Progenitor cell of endocrine pancreas (in vitro differentiated cells): ENCODE measurements at regions not wholly inside any gene's neighbourhood (a gene's known extent, or its start where the extent isn't known, plus 50 kb on each side); places are given as distances from the start of the nearest gene placed in this dataset.

Experiments used
- DNase-seq: peaks from one replicate; pipeline ENCODE4 v3.0.0; 2021; ENCODE audit warnings: low spot score; ENCODE audit not compliant: unreplicated experiment
- H3K27ac Mint-ChIP-seq: 2 replicates; pipeline ENCODE4 v1.8.0; 2021; ENCODE audit warnings: mild to moderate bottlenecking, moderate library complexity, mixed read lengths
- H3K27me3 Mint-ChIP-seq: 2 replicates; pipeline ENCODE4 v1.8.0; 2021; ENCODE audit warnings: mixed read lengths
- H3K36me3 Mint-ChIP-seq: 2 replicates; pipeline ENCODE4 v1.8.0; 2022; ENCODE audit warnings: mixed read lengths; ENCODE audit not compliant: insufficient read depth
- H3K4me1 Mint-ChIP-seq: 2 replicates; pipeline ENCODE4 v1.8.0; 2021; ENCODE audit warnings: low read depth, mixed read lengths
- H3K4me3 Mint-ChIP-seq: 2 replicates; pipeline ENCODE4 v1.8.0; 2021; ENCODE audit warnings: low read depth, mild to moderate bottlenecking, moderate library complexity, mixed read lengths
- H3K9me3 Mint-ChIP-seq: 2 replicates; pipeline ENCODE4 v1.8.0; 2021; ENCODE audit warnings: low read depth, mixed read lengths
- TF ChIP-seq, protein P1 (sequence below): fragments of 200-600 bp; sonication (generic); IDR thresholded peaks from one replicate; pipeline ENCODE4 v1.5.0; 2021; ENCODE audit warnings: antibody characterized with exemption, mild to moderate bottlenecking; ENCODE audit not compliant: unreplicated experiment

DNA sequence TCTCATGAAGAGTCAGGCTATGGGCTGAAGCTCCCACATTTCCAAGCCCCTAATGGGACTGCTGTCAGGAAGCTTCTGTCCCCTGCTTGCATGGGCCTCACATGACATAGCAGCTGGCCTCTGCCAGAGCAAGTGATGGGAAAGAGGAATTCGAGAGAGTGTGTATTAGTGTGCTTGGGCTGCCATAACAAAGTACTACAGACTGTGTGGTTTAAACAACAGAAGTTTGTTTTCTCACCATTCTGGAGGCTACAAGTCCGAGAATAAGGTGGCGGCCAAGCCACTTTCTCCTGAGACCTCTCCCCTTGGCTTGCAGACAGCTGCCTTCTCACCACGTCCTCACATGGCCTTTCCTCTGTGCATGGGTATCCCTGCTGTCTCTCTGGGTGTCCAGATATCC is 274.4 kb downstream of the NUAK1 start:
- no peaks in the 10 kb centered on the region for H3K36me3 Mint-ChIP-seq
- H3K4me3 Mint-ChIP-seq, result no peak overlapping the region
- H3K9me3 Mint-ChIP-seq, result peaks cover 4% of the 10 kb centered on the region
- TF ChIP-seq, protein P1, sequence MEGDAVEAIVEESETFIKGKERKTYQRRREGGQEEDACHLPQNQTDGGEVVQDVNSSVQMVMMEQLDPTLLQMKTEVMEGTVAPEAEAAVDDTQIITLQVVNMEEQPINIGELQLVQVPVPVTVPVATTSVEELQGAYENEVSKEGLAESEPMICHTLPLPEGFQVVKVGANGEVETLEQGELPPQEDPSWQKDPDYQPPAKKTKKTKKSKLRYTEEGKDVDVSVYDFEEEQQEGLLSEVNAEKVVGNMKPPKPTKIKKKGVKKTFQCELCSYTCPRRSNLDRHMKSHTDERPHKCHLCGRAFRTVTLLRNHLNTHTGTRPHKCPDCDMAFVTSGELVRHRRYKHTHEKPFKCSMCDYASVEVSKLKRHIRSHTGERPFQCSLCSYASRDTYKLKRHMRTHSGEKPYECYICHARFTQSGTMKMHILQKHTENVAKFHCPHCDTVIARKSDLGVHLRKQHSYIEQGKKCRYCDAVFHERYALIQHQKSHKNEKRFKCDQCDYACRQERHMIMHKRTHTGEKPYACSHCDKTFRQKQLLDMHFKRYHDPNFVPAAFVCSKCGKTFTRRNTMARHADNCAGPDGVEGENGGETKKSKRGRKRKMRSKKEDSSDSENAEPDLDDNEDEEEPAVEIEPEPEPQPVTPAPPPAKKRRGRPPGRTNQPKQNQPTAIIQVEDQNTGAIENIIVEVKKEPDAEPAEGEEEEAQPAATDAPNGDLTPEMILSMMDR, result no peak
- H3K27ac Mint-ChIP-seq, result no peak overlapping the region
- H3K4me1 Mint-ChIP-seq, result peaks cover 21% of the 10 kb centered on the region
- H3K27me3 Mint-ChIP-seq, result peaks cover 56% of the 10 kb centered on the region
- no peak for DNase-seq

DNA sequence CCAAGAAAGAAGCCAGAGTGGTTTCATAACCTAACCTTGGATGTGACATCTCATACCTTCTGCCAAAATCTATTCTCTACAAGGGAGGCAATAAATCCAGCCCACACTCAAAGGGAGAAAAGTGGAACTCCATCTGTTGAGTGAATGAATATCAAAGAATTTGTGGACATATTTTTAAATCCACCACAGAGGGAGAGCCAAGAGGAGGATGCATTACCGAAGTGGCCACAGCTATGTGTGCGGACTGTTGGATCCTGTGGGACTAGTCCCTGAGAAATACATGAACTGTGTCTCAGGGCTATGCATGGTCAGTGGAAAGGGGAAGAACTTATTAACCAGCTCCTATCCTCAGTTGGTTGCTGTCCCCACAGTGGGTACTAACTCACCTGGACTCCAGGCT is 273.9 kb downstream of the NUAK1 start:
- Mint-ChIP-seq H3K4me3 (no peak overlapping the region), H3K36me3 (no peaks in the 10 kb centered on the region), H3K27ac (no peak overlapping the region), H3K27me3 (peaks cover 51% of the 10 kb centered on the region), H3K9me3 (peaks cover 4% of the 10 kb centered on the region), H3K4me1 (peaks cover 16% of the 10 kb centered on the region)
- no peak for DNase-seq
- TF ChIP-seq, protein P1, result no peak

DNA sequence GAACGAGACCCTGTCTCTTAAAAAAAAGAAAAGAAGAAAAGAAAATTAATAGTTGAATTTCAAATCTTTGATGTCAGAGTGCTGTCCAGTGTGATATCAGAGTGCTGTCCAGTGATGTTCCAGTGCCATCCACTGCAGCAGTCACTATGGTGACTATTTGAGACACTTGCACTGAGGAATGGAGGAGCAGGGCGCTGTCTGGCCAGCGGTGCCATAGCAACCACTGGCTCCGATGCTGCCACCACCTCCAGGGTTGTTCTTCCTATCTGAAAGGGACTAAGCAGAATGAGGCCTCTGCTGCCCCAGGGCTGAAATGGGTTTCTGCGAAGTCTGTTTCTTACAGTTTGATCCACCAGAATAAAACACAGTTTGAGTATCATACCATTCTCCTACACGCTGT is 272.9 kb downstream of the NUAK1 start:
- H3K27ac Mint-ChIP-seq, result no peak overlapping the region

DNA sequence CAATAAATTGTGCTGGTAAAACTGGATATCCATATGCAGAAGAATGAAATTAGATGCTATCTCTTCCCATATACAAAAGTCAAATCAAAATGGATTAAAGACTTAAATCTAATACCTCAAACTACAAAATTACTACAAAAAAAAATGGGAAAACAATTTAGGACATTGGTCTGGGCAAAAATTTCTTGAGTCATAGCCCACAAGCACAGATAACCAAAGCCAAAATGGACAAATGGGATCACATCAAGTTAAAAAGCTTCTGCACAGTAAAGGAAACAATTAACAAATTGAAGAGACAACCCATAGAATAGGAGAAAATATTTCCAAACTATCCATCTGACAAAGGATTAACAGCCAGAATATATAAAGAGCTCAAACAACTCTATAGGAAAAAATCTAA is 264.6 kb downstream of the NUAK1 start:
- no peaks in the 10 kb centered on the region for H3K27me3 Mint-ChIP-seq
- no peak for DNase-seq
- TF ChIP-seq, protein P1, result no peak
- H3K9me3 Mint-ChIP-seq, result peaks cover 18% of the 10 kb centered on the region
- no peak overlapping the region for H3K27ac Mint-ChIP-seq
- peaks cover 4% of the 10 kb centered on the region for H3K4me1 Mint-ChIP-seq
- H3K4me3 Mint-ChIP-seq, result no peak overlapping the region
- H3K36me3 Mint-ChIP-seq, result peaks cover 5% of the 10 kb centered on the region

More for the DNA sequence above, 272.9 kb downstream of the NUAK1 start:
- Mint-ChIP-seq H3K36me3 (peaks cover 1% of the 10 kb centered on the region), H3K4me3 (no peak overlapping the region), H3K9me3 (peaks cover 7% of the 10 kb centered on the region), H3K27me3 (peaks cover 51% of the 10 kb centered on the region), H3K4me1 (peaks cover 11% of the 10 kb centered on the region)
- DNase-seq, result no peak
- TF ChIP-seq, protein P1, result no peak

DNA sequence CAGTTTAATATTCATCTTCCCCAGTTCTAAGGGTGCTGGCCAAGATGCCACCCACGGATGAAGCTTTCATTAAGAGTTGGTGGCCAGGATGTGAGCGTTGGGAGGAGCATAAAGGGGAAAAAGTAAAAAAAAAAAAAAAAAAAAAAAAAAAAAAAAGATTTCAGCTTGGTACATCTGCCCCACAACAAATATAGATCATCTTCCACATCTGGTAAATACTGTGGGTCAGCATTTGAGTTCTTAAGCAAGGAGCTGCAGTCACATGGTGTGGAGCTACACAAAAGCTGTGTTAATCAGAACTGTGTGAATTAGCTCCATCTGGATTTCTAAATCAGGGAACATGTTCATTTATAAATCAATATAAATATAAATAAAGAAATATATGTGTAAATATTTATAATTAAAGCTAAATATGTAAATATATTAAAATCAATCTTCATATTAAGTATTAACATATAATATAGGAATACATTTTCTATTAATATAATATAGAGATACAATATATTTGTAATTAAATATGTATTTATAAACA is 262.3 kb downstream of the NUAK1 start:
- TF ChIP-seq, protein P1, result no peak
- no peak for DNase-seq
- peaks cover 3% of the 10 kb centered on the region for H3K36me3 Mint-ChIP-seq
- H3K9me3 Mint-ChIP-seq, result peaks cover 15% of the 10 kb centered on the region
- no peak overlapping the region for H3K4me3 Mint-ChIP-seq
- H3K27me3 Mint-ChIP-seq, result peaks cover 3% of the 10 kb centered on the region
- no peak overlapping the region for H3K27ac Mint-ChIP-seq
- H3K4me1 Mint-ChIP-seq, result peaks cover 4% of the 10 kb centered on the region
